ENCODE measurements at regions not wholly inside any gene's neighbourhood (a gene's known extent, or its start where the extent isn't known, plus 50 kb on each side); places are given as distances from the start of the nearest gene placed in this dataset.

- no peak for DNase-seq (ENCODE audit: low read depth, low spot score)
Observed at GRCh38 chr4:125434136-125434535, 119.4 kb downstream of the FAT4 start.

DNA sequence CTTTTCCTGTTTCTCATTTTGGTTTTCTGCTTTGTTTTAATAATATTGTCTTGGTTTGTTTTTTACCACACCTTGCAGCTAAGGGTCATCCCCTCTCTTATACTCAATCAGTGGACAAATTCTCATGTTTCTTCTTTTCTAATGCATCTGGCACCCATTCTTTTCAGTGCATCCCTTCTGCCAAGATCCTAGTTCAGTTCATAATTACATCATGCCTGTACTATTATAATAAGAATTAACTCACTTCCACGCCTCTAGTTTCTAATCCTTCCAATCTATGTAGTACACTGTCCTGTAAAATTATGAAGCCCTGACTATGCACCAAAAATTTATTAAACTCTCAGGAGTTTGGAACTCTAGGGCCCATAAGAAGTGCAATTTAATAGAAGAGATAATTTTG, 126.1 kb downstream of the FAT4 start:
- DNase-seq (ENCODE audit: low read depth, low spot score) = no peak

GRCh38 chr4:125444166-125444565, 129.4 kb downstream of the FAT4 start:
- DNase-seq (ENCODE audit: low read depth, low spot score) = no peak

- no peak for DNase-seq (ENCODE audit: low read depth, low spot score)
Observed at GRCh38 chr4:125445525-125445924, 130.8 kb downstream of the FAT4 start.

GRCh38 chr4:125447551-125448290, 133.0 kb downstream of the FAT4 start:
- no peak for DNase-seq (ENCODE audit: low read depth, low spot score)

DNA sequence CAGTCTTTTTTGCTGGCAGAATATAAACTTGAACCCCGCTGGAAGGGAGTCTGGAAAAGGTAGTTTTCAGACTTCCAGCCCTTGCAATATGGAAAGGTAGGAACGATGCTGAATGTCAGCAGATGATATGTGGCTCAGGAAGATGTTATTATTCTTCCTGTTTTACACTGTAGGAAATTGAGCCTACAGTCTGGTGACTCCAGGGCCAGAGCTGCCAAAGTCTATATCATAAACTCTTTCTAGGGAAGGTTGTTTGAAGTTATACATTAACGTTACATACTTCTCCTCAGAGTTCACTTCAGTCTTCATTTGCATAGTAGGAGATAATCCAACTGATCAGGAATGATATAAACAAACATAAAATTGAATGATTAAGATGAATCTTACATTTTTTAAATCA, 141.3 kb downstream of the FAT4 start:
- DNase-seq (ENCODE audit: low read depth, low spot score) = no peak

DNA sequence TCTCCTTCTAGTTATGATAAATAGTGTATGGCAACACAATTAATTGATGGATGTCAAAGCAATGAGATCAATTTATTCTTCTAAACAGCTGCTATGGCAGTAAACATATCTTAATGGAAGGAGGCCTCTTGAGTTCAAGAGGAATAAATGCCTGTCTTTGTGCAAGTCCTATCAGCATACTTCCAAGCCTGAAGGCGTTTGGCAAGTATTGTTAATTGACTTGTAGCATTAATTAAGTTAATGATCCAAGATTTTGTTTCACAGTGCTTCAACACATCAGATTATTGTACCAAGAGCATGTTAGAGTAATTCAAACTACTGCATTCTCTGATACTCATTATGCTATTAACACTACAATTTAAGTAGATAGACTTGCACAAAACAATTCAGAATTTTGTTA, 144.8 kb downstream of the FAT4 start:
- DNase-seq (ENCODE audit: low read depth, low spot score) = no peak

GRCh38 chr4:125461676-125462363, 147.1 kb downstream of the FAT4 start:
- DNase-seq (ENCODE audit: low read depth, low spot score) = no peak

DNA sequence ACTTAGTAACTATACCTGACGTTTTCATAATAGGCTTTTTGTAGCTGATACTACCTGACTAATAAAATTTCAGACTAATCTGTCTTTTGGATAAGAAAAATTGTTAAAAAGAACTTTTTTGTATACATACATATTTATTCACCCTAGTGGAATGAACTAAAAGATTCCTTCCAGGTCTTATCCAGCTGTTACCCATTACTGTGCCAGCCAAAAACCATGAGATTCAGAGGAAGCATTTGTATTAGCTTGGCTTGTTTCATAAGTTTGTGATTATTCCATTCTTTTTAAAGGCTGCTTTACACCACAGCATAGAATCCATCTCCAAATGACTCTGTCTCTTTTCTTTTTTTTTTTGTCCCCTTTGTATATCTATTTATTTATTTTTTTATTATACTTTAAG, 149.4 kb downstream of the FAT4 start:
- DNase-seq (ENCODE audit: low read depth, low spot score) = no peak

DNA sequence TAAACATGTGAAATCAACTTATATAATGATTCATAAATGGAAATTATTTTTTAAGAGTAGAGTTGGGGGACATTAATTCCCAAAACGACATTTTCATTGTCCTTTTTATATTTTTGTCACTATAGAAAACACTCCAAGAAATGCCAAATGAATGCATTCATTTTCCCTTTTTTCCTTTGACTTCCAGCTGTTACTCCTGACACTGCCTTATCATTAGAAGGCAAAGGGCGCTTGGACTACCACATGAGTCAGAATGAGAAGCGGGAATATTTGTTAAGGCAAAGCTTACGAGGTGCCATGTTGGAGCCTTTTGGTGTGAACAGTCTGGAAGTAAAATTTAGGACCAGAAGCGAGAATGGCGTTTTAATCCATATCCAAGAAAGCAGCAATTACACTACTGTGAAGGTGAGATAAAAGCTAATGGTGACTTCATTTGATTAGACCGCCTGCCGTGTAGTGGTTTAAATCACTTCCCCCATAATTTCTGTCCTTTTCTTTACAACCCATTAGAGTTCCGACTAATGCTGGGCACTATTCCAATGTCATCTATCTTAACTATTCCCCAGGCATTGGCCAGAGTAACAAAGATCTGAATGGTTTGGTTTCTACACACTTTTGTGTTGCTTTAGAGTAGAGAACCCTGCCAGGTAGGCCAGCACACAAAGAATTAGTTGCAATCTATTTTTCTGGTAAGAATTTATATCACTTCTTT, 166.7 kb downstream of the FAT4 start:
- DNase-seq (ENCODE audit: low read depth, low spot score) = no peak

GRCh38 chr4:125482822-125483221, 168.1 kb downstream of the FAT4 start:
- DNase-seq (ENCODE audit: low read depth, low spot score) = no peak

DNA sequence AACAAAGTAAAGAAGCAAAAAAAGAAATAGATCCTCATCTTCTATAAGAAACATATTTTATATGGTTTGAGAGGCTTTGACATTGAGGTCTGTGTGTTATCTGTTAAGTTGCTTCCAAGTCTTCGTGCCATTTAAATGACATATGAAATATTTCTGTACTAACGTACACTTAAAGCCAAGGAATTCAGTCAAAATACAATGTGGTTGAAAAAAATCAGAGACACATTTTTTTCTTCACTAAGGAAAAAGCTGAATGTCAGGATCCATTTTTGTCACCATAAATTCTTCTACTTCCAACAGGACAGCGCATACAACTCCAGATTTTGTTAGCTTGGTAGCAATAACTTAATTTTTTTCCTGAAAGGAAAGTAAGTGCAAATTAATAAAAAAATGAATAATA, 168.5 kb downstream of the FAT4 start:
- DNase-seq (ENCODE audit: low read depth, low spot score) = no peak

GRCh38 chr4:125484912-125485311, 170.2 kb downstream of the FAT4 start:
- DNase-seq (ENCODE audit: low read depth, low spot score) = no peak

GRCh38 chr4:125486351-125486750, 171.6 kb downstream of the FAT4 start:
- DNase-seq (ENCODE audit: low read depth, low spot score) = no peak

- DNase-seq (ENCODE audit: low read depth, low spot score) = no peak
Observed at GRCh38 chr4:125489952-125490690, 175.4 kb downstream of the FAT4 start.

GRCh38 chr4:125492957-125493356, 178.2 kb downstream of the FAT4 start:
- no peak for DNase-seq (ENCODE audit: low read depth, low spot score)

- no peak for DNase-seq (ENCODE audit: low read depth, low spot score)
Observed at GRCh38 chr4:125497861-125498260, 183.1 kb downstream of the FAT4 start.

GRCh38 chr4:125498981-125499380, 184.2 kb downstream of the FAT4 start:
- DNase-seq (ENCODE audit: low read depth, low spot score) = no peak

- DNase-seq (ENCODE audit: low read depth, low spot score) = no peak
Observed at GRCh38 chr4:125501090-125501489, 186.3 kb downstream of the FAT4 start.

- no peak for DNase-seq (ENCODE audit: low read depth, low spot score)
Observed at GRCh38 chr4:125501568-125501967, 186.8 kb downstream of the FAT4 start.

- DNase-seq (ENCODE audit: low read depth, low spot score) = no peak
Observed at GRCh38 chr4:125505621-125506020, 190.9 kb downstream of the FAT4 start.

GRCh38 chr4:125507141-125507540, 192.4 kb downstream of the FAT4 start:
- DNase-seq (ENCODE audit: low read depth, low spot score) = no peak
